GM19035 (cell line): ENCODE measurements at regions not wholly inside any gene's neighbourhood (a gene's known extent, or its start where the extent isn't known, plus 50 kb on each side); places are given as distances from the start of the nearest gene placed in this dataset.
"Not testable (repeated sequence)": the region's sequence is repeated elsewhere in the genome, so short reads cannot be mapped to it uniquely, and the experiment has no call there.

ENCODE experiments used
- ATAC-seq: cut with Tn5 transposase; IDR thresholded peaks from one replicate; pipeline ENCODE4 v1.9.1; 2021; ENCODE audit not compliant: unreplicated experiment

- no peak for ATAC-seq
These were observed 68.3 kb upstream of the SESTD1 start for GRCh38 chr2:179332903-179333302.

GRCh38 chr2:179331061-179331460 is 66.4 kb upstream of the SESTD1 start:
- no peak for ATAC-seq

GRCh38 chr2:179322289-179322688 is 57.7 kb upstream of the SESTD1 start:
- ATAC-seq, result no peak

- not testable (repeated sequence) for ATAC-seq
These were observed 56.4 kb upstream of the SESTD1 start for GRCh38 chr2:179321034-179321433.

- ATAC-seq, result not testable (repeated sequence)
These were observed 50.1 kb upstream of the SESTD1 start for GRCh38 chr2:179314729-179315128.
